ENCODE measurements at regions not wholly inside any gene's neighbourhood (a gene's known extent, or its start where the extent isn't known, plus 50 kb on each side); places are given as distances from the start of the nearest gene placed in this dataset.

DNA sequence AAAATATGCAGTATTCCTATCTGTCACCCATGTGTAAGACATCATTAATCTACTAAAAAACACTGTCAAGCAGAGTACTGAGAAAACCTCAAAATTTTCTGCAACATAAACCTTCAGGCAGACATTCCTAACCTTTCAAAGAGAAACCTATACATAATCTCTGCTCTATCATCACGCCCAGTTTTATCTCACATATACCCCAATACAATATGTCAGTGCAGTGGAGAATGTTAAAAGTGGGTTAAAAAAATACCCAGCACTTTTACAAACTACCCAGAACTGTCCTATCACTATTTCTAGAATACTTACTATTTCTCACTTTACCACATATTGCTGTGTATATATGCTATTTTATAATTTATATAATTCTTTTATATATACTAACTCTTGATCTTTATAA, 922.0 kb upstream of the SORCS1 start:
- POLR2A ChIA-PET (ENCODE audit: partially characterized antibody): no interaction called here
- no peak for FAIRE-seq
- H3K4me1 ChIP-seq (replicated peaks in 1 of 4; ENCODE audit: control insufficient read depth in 3 of 4, insufficient read depth in 4 of 4, low read length in 3 of 4): peaks cover 0 to 3% (median 0%) of the 10 kb centered on the region in 4 experiments; a peak in 1 of 7 replicates

More for the DNA sequence above, 922.0 kb upstream of the SORCS1 start:
- H2AK5ac ChIP-seq (ENCODE audit: low read depth, low read length): no peak overlapping the region
- H3K27ac ChIP-seq (ENCODE audit: low read depth, low read length): no peak overlapping the region
- WGBS, 2 experiments (ENCODE audit: extremely low coverage in 1 of 2, insufficient coverage in 1 of 2, insufficient read length in 1 of 2, insufficient replicate concordance in 2 of 2, low coverage in 1 of 2, low lambda C conversion rate in 2 of 2, missing lambda C conversion rate in 1 of 2): 100% methylated on average over 1 of the region's 1 CpG; no CpG with 5 or more reads in 1 of the 2 experiments
- no peak overlapping the region for H3K56ac ChIP-seq (replicated peaks; ENCODE audit: insufficient read length, low read depth, low read length)
- H2BK12ac ChIP-seq (ENCODE audit: low read depth, low read length): no peak overlapping the region
- no peaks in the 10 kb centered on the region for H4K20me1 ChIP-seq (replicated peaks in 1 of 2; ENCODE audit: control insufficient read depth in 1 of 2, insufficient read depth in 2 of 2, low read length in 2 of 2)
- TF ChIP-seq, protein P1, sequence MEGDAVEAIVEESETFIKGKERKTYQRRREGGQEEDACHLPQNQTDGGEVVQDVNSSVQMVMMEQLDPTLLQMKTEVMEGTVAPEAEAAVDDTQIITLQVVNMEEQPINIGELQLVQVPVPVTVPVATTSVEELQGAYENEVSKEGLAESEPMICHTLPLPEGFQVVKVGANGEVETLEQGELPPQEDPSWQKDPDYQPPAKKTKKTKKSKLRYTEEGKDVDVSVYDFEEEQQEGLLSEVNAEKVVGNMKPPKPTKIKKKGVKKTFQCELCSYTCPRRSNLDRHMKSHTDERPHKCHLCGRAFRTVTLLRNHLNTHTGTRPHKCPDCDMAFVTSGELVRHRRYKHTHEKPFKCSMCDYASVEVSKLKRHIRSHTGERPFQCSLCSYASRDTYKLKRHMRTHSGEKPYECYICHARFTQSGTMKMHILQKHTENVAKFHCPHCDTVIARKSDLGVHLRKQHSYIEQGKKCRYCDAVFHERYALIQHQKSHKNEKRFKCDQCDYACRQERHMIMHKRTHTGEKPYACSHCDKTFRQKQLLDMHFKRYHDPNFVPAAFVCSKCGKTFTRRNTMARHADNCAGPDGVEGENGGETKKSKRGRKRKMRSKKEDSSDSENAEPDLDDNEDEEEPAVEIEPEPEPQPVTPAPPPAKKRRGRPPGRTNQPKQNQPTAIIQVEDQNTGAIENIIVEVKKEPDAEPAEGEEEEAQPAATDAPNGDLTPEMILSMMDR (IDR thresholded peaks at IDR 0.05; ENCODE audit: control extremely low read depth in 1 of 3, insufficient read depth in 1 of 3, low read depth in 1 of 3, low read length in 3 of 3): no peak
- TF ChIP-seq EP300 (IDR thresholded peaks at IDR 0.05; ENCODE audit: borderline replicate concordance in 1 of 2, low read depth in 2 of 2, low read length in 2 of 2) (no peak), RBBP5 (IDR thresholded peaks at IDR 0.05; ENCODE audit: borderline replicate concordance, low read depth, low read length) (no peak), EZH2 (IDR thresholded peaks at IDR 0.05; ENCODE audit: low read depth, low read length, severe bottlenecking) (no peak)
- TF ChIP-seq, protein P2, sequence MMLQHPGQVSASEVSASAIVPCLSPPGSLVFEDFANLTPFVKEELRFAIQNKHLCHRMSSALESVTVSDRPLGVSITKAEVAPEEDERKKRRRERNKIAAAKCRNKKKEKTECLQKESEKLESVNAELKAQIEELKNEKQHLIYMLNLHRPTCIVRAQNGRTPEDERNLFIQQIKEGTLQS (IDR thresholded peaks at IDR 0.05; ENCODE audit: insufficient read depth, low read depth, low read length): no peak
- no peaks in the 10 kb centered on the region for H3K79me2 ChIP-seq (ENCODE audit: control insufficient read depth in 1 of 2, insufficient read depth in 2 of 2, low read length in 2 of 2)
- no peak overlapping the region for H2BK5ac ChIP-seq (ENCODE audit: low read depth, low read length)
- H2BK120ac ChIP-seq (replicated peaks; ENCODE audit: low read depth, low read length): no peak overlapping the region
- H3K9ac ChIP-seq (replicated peaks in 1 of 4; ENCODE audit: extremely low read depth in 1 of 4, low read depth in 3 of 4, low read length in 3 of 4): no peak overlapping the region
- H3K18ac ChIP-seq (ENCODE audit: extremely low read depth, low read length): no peak overlapping the region
- no peaks in the 10 kb centered on the region for H3K27me3 ChIP-seq (replicated peaks in 1 of 4; ENCODE audit: control insufficient read depth in 3 of 4, extremely low read depth in 1 of 4, insufficient read depth in 3 of 4, low read length in 3 of 4)
- no peak overlapping the region for H3K4me3 ChIP-seq (ENCODE audit: extremely low read depth in 1 of 4, insufficient read depth in 2 of 4, low read depth in 3 of 4, low read length in 4 of 4)
- no peaks in the 10 kb centered on the region for H3K36me3 ChIP-seq (ENCODE audit: control insufficient read depth in 2 of 4, insufficient read depth in 4 of 4, low read length in 3 of 4)
- H2BK20ac ChIP-seq (ENCODE audit: low read length): no peak overlapping the region
- no peak overlapping the region for H2BK15ac ChIP-seq (ENCODE audit: low read length)
- H4K91ac ChIP-seq (replicated peaks; ENCODE audit: insufficient read length, low read length): no peak overlapping the region
- no peaks in the 10 kb centered on the region for H3K79me1 ChIP-seq (ENCODE audit: low read depth, low read length)
- no peak for DNase-seq (ENCODE audit: low read depth in 1 of 2, low spot score in 2 of 2)
- no peak overlapping the region for H3K4ac ChIP-seq (replicated peaks; ENCODE audit: insufficient read length, low read depth, low read length)
- no peaks in the 10 kb centered on the region for H3K9me3 ChIP-seq (ENCODE audit: insufficient read depth in 2 of 2, low read depth in 1 of 2, low read length in 1 of 2)
- no peak overlapping the region for H4K5ac ChIP-seq (ENCODE audit: insufficient read length, low read depth, low read length)
- no peak overlapping the region for H2AFZ ChIP-seq (ENCODE audit: low read length)
- H3K23me2 ChIP-seq (ENCODE audit: low read depth, low read length): no peaks in the 10 kb centered on the region
- no peak overlapping the region for H3K4me2 ChIP-seq (ENCODE audit: insufficient read depth in 1 of 2, low read depth in 2 of 2, low read length in 2 of 2)
- no peak overlapping the region for H4K8ac ChIP-seq (ENCODE audit: extremely low read depth, insufficient read depth, low read length)
- CTCF ChIA-PET (ENCODE audit: partially characterized antibody): no interaction called here
- H3K23ac ChIP-seq (ENCODE audit: insufficient read length): no peak overlapping the region
- no peak overlapping the region for H3K14ac ChIP-seq (ENCODE audit: insufficient read length)
